ENCODE measurements at regions not wholly inside any gene's neighbourhood (a gene's known extent, or its start where the extent isn't known, plus 50 kb on each side); places are given as distances from the start of the nearest gene placed in this dataset.

DNA sequence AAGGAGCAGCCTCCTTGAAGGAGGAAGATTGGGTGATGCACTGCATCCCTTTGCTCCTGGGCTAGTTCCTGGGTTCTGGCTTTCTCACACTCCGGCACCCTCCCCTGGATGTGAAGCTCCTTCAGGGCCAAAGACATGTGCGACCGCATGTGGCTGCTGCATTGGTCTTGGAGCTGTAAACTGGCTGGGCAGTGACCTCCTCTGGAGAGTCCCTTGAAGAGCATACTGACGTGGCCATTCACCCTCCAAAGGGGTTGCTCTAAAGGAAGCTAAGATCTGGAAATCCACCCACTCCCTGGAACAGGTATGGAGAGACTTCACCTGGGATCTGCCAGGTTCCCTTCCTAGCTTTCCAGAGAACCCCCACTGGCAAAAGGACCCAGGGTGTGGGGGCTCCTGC is 62.1 kb downstream of the TMEM17 start:
- POLR2A ChIA-PET, result no interaction called here
- H3K9me3 ChIP-seq (ENCODE audit: control insufficient read depth, insufficient read depth, low read depth, low read length), result no peaks in the 10 kb centered on the region
- TF ChIP-seq ZNF426 (tag by site-specific recombination; IDR thresholded peaks at IDR 0.05), result no peak
- TF ChIP-seq ZNF324 (tag by site-specific recombination; IDR thresholded peaks at IDR 0.05), result no peak
- no peak for TF ChIP-seq ZNF366 (tag by site-specific recombination; conservative IDR thresholded peaks at IDR 0.05)
- no peak for TF ChIP-seq ZNF174 (tag by site-specific recombination; IDR thresholded peaks at IDR 0.05)
- no peak for TF ChIP-seq ZNF114 (tag by site-specific recombination; IDR thresholded peaks at IDR 0.05)
- TF ChIP-seq, protein P1, sequence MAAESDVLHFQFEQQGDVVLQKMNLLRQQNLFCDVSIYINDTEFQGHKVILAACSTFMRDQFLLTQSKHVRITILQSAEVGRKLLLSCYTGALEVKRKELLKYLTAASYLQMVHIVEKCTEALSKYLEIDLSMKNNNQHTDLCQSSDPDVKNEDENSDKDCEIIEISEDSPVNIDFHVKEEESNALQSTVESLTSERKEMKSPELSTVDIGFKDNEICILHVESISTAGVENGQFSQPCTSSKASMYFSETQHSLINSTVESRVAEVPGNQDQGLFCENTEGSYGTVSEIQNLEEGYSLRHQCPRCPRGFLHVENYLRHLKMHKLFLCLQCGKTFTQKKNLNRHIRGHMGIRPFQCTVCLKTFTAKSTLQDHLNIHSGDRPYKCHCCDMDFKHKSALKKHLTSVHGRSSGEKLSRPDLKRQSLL (tag by site-specific recombination; IDR thresholded peaks at IDR 0.05), result no peak
- TF ChIP-seq ZNF221 (tag by site-specific recombination; IDR thresholded peaks at IDR 0.05; ENCODE audit: borderline replicate concordance), result no peak
- no peak for TF ChIP-seq ZNF658 (tag by site-specific recombination; IDR thresholded peaks at IDR 0.05)
- no peak for TF ChIP-seq ZNF10 (tag by site-specific recombination; IDR thresholded peaks at IDR 0.05)
- TF ChIP-seq ZNF837 (tag by site-specific recombination; IDR thresholded peaks at IDR 0.05), result no peak
- TF ChIP-seq WT1 (tag by site-specific recombination; IDR thresholded peaks at IDR 0.05), result no peak
- TF ChIP-seq ZEB2 (tag by site-specific recombination; IDR thresholded peaks at IDR 0.05), result no peak
- no peak for TF ChIP-seq YY1 (tag by site-specific recombination; IDR thresholded peaks at IDR 0.05)
- TF ChIP-seq ZXDB (tag by site-specific recombination; IDR thresholded peaks at IDR 0.05), result no peak
- no peak for TF ChIP-seq ZFHX2 (tag by site-specific recombination; conservative IDR thresholded peaks at IDR 0.05)
- no peak for TF ChIP-seq ZNF701 (tag by site-specific recombination; IDR thresholded peaks at IDR 0.05)
- no peak for TF ChIP-seq ZNF155 (tag by site-specific recombination; IDR thresholded peaks at IDR 0.05)
- no peak overlapping the region for H3K27ac ChIP-seq (ENCODE audit: extremely low read depth, low read depth, low read length)
- no peak overlapping the region for H3K4me3 ChIP-seq (ENCODE audit: low read depth, low read length)
- CTCF ChIA-PET, result interaction anchor here (0.6 to 2.5 kb wide), 4 partner anchors 11 to 450 kb away, joined by 3 to 16 read pairs (median 4); no protein-coding TSS in a partner anchor
- no peaks in the 10 kb centered on the region for H3K36me3 ChIP-seq (ENCODE audit: control insufficient read depth in 2 of 2, insufficient read depth in 1 of 2, low read length in 2 of 2)
- no peaks in the 10 kb centered on the region for H3K4me1 ChIP-seq (ENCODE audit: control insufficient read depth, insufficient read depth, low read length)

DNA sequence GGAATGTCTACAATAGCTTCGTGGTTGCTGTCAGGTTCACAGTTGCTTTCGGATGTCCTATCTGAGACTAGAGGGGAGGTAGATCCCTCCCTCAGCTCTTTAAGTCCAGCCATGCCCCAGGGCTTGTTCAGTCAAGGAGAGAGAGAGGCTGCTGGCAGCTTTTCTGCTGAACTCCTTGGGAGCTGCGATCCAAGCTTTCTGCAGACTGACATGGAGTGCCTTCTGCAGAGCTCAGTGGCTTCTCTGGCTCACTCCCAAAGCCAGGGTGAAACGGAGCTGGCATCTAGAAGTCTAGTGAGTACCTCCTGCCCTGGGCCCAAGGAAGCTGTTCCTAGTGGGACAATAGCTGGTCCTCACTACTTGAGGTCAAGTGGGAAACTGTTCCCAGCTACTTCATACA is 62.5 kb downstream of the TMEM17 start:
- Histone ChIP-seq H3K4me1 (ENCODE audit: control insufficient read depth, insufficient read depth, low read length) (no peaks in the 10 kb centered on the region), H3K9me3 (ENCODE audit: control insufficient read depth, insufficient read depth, low read depth, low read length) (no peaks in the 10 kb centered on the region), H3K36me3 (ENCODE audit: control insufficient read depth in 2 of 2, insufficient read depth in 1 of 2, low read length in 2 of 2) (no peaks in the 10 kb centered on the region), H3K27ac (ENCODE audit: extremely low read depth, low read depth, low read length) (no peak overlapping the region), H3K4me3 (ENCODE audit: low read depth, low read length) (no peak overlapping the region)
- TF ChIP-seq ZNF121 (tag by site-specific recombination; IDR thresholded peaks at IDR 0.05), result no peak
- no peak for TF ChIP-seq ZNF274 (IDR thresholded peaks at IDR 0.05; ENCODE audit: low read length)
- TF ChIP-seq ZNF274 (tag by site-specific recombination; IDR thresholded peaks at IDR 0.05; ENCODE audit: borderline replicate concordance), result no peak
- TF ChIP-seq WT1 (tag by site-specific recombination; IDR thresholded peaks at IDR 0.05), result no peak
- TF ChIP-seq, protein P1 (tag by site-specific recombination; IDR thresholded peaks at IDR 0.05), result no peak
- TF ChIP-seq ZNF626 (tag by site-specific recombination; IDR thresholded peaks at IDR 0.05), result no peak
- no peak for TF ChIP-seq ZNF473 (tag by site-specific recombination; IDR thresholded peaks at IDR 0.05)
- no peak for TF ChIP-seq PRDM10 (tag by site-specific recombination; IDR thresholded peaks at IDR 0.05)
- TF ChIP-seq ZNF544 (tag by site-specific recombination; IDR thresholded peaks at IDR 0.05), result no peak
- no peak for TF ChIP-seq ZNF239 (tag by site-specific recombination; IDR thresholded peaks at IDR 0.05)
- TF ChIP-seq ZNF214 (tag by site-specific recombination; IDR thresholded peaks at IDR 0.05; ENCODE audit: borderline replicate concordance), result no peak
- no peak for TF ChIP-seq TCF7L2 (IDR thresholded peaks at IDR 0.05; ENCODE audit: borderline replicate concordance, low read depth, low read length)
- TF ChIP-seq ZNF548 (tag by site-specific recombination; IDR thresholded peaks at IDR 0.05), result no peak
- TF ChIP-seq ZBTB17 (tag by site-specific recombination; IDR thresholded peaks at IDR 0.05), result no peak
- TF ChIP-seq CTCF (tag by site-specific recombination; IDR thresholded peaks at IDR 0.05), result no peak
- no peak for TF ChIP-seq ZNF664 (tag by site-specific recombination; IDR thresholded peaks at IDR 0.05)
- POLR2A ChIA-PET, result no interaction called here
- CTCF ChIA-PET, result interaction anchor here (0.6 to 2.5 kb wide), 5 partner anchors 11 to 450 kb away, joined by 3 to 16 read pairs (median 4); no protein-coding TSS in a partner anchor

Data from HEK293 (cell line).